SK-N-SH treated with all-trans-retinoic acid at 6 μM for 48 hours (cell line): ENCODE measurements at regions not wholly inside any gene's neighbourhood (a gene's known extent, or its start where the extent isn't known, plus 50 kb on each side); places are given as distances from the start of the nearest gene placed in this dataset.

Experiments
- GLIS3 ChIP-seq: fragments of 250-450 bp; sonication (Bioruptor Pico); IDR thresholded peaks from 2 replicates; pipeline ENCODE4 v1.5.0; 2020; ENCODE audit warnings: mild to moderate bottlenecking, moderate library complexity
- OSR1 ChIP-seq: fragments of 250-450 bp; sonication (Bioruptor Pico); IDR thresholded peaks from 2 replicates; pipeline ENCODE4 v1.8.0; 2022; ENCODE audit warnings: moderate library complexity, mild to moderate bottlenecking, inconsistent platforms
- RARB ChIP-seq: fragments of 250-450 bp; sonication (Bioruptor Pico); IDR thresholded peaks from 2 replicates; pipeline ENCODE4 v1.8.0; 2021; ENCODE audit warnings: mild to moderate bottlenecking, moderate library complexity
- SNAI2 ChIP-seq: fragments of 250-450 bp; sonication (Bioruptor Pico); IDR thresholded peaks from 2 replicates; pipeline ENCODE4 v1.5.0; 2020; ENCODE audit warnings: mild to moderate bottlenecking, moderate library complexity
- TCF4 ChIP-seq: fragments of 250-450 bp; sonication (Bioruptor Pico); IDR thresholded peaks from 2 replicates; pipeline ENCODE4 v1.8.0; 2021; ENCODE audit warnings: mild to moderate bottlenecking, moderate library complexity, borderline replicate concordance

- TF ChIP-seq GLIS3 (CRISPR knock-in tag) (no peak), OSR1 (CRISPR knock-in tag) (no peak), TCF4 (no peak), RARB (CRISPR knock-in tag) (no peak), SNAI2 (CRISPR knock-in tag) (no peak)
These were observed 385.5 kb downstream of the SHANK2 start for GRCh38 chr11:70866834-70867233.
